AG10803 (cell line): ENCODE measurements at regions not wholly inside any gene's neighbourhood (a gene's known extent, or its start where the extent isn't known, plus 50 kb on each side); places are given as distances from the start of the nearest gene placed in this dataset.

Source experiments
- DNase-seq: peaks from one replicate; pipeline ENCODE4 v3.0.0; 2010; ENCODE audit warnings: low read depth
- H3K4me3 ChIP-seq: 2 replicates; pipeline ENCODE4 v1.5.1; 2011; ENCODE audit warnings: mild to moderate bottlenecking, low read length, control low read depth
- TF ChIP-seq, protein P1 (sequence below): conservative IDR thresholded peaks from 2 replicates; pipeline ENCODE4 v1.5.1; 2011; ENCODE audit warnings: mild to moderate bottlenecking, low read length, control low read depth, inconsistent platforms

GRCh38 chr6:133626096-133626666, 262.7 kb upstream of the TCF21 start:
- DNase-seq: no peak
- TF ChIP-seq, protein P1, sequence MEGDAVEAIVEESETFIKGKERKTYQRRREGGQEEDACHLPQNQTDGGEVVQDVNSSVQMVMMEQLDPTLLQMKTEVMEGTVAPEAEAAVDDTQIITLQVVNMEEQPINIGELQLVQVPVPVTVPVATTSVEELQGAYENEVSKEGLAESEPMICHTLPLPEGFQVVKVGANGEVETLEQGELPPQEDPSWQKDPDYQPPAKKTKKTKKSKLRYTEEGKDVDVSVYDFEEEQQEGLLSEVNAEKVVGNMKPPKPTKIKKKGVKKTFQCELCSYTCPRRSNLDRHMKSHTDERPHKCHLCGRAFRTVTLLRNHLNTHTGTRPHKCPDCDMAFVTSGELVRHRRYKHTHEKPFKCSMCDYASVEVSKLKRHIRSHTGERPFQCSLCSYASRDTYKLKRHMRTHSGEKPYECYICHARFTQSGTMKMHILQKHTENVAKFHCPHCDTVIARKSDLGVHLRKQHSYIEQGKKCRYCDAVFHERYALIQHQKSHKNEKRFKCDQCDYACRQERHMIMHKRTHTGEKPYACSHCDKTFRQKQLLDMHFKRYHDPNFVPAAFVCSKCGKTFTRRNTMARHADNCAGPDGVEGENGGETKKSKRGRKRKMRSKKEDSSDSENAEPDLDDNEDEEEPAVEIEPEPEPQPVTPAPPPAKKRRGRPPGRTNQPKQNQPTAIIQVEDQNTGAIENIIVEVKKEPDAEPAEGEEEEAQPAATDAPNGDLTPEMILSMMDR: no peak
- no peak overlapping the region for H3K4me3 ChIP-seq

- no peak overlapping the region for H3K4me3 ChIP-seq
- TF ChIP-seq, protein P1: no peak
- no peak for DNase-seq
These were observed 258.9 kb upstream of the TCF21 start for GRCh38 chr6:133629970-133630369.

DNA sequence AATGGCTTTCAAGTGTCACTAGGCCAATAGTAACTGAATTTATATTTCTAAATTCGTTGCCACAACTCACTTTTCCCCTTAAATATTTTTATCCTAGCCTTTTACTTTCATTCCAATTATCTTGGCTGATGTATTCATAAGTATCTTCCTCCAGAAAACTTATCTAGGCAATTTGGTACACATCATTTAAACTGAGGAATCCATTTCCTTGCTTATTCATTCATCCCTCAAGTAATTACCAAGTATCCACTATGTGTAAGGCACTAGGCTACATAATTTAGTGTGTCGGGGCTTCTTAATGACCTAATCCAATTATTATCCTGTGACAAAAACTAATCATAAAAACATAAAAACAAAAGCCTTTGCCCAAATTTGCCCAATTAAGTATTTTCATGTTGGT, 258.3 kb upstream of the TCF21 start:
- TF ChIP-seq, protein P1: no peak
- DNase-seq: peak; percentile 66
- H3K4me3 ChIP-seq: no peak overlapping the region

- peak; percentile 71 for DNase-seq
- TF ChIP-seq, protein P1: peak; percentile 49
- no peak overlapping the region for H3K4me3 ChIP-seq
These were observed 257.5 kb upstream of the TCF21 start for GRCh38 chr6:133631421-133631820.

DNA sequence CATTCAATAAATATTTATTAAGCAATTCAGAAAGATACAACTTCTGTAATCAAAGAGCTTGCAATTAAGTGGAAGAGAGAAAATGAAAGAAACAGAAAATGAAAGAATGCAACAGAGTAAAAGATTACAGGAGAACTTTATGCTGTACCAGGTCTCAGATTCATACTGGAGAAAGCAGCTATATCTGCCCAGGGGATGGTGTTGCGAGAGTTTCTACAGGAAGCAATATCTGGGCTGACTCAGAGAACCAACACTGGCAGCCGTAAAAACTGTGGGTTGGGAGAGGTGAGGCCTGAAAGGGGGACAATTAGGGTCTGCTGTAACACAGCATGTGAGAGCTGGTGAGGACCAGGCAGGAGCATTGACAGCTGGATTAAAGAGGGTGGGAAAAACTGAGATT, 256.7 kb upstream of the TCF21 start:
- peak; percentile 54 for DNase-seq
- TF ChIP-seq, protein P1: no peak
- no peak overlapping the region for H3K4me3 ChIP-seq

DNA sequence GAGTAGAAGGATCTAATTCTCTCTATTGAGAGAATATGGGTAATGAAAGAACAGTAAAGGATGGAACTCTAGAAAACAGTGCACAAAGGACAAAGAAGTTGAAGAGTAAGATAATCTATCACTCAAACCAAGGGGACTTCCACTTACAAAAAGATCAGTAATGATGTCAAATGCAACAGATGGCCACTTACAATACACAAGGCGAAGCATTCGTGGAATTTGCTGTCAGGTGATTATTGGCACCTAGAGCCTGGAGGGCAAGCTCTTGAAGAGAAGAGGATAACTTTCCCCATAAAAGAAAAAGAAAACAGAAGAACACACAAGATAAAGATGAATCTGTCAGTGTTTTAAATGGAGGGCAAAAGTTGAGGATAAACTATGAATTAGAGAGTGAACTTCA, 256.0 kb upstream of the TCF21 start:
- TF ChIP-seq, protein P1: no peak
- no peak for DNase-seq

DNA sequence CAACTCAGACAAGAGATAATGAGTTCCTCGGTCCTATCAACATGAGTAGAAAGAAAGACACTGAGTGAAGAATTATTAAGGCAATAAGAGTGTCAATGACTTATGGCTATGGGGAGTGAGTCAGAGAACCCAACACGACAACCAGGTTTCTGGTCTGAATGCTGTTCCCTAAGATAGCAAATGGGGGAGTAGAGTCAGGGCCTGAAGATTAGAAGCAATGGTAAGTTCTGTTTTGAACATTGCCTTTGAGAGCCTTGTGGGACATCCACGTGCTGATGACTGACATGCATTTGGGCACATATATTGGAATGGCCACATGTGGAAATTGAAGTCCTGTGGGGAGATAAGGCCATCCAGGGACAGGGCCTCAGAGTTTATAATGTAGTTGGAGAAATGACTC, 254.4 kb upstream of the TCF21 start:
- no peak for DNase-seq
- TF ChIP-seq, protein P1: no peak
- H3K4me3 ChIP-seq: no peak overlapping the region

More for the DNA sequence above, 256.0 kb upstream of the TCF21 start:
- H3K4me3 ChIP-seq: no peak overlapping the region
